Kidney glomerular epithelial cell (primary cell): ENCODE measurements at regions not wholly inside any gene's neighbourhood (a gene's known extent, or its start where the extent isn't known, plus 50 kb on each side); places are given as distances from the start of the nearest gene placed in this dataset.
"Not testable (repeated sequence)": the region's sequence is repeated elsewhere in the genome, so short reads cannot be mapped to it uniquely, and the experiment has no call there.

Experiments
- DNase-seq: peaks from one replicate; lab custom pipeline; 2025; lab: John Stamatoyannopoulos, UW

- no peak for DNase-seq
Measured at GRCh38 chr4:174069848-174070330, 213.6 kb downstream of the FBXO8 start.

- DNase-seq = no peak
Measured at GRCh38 chr4:174066611-174067205, 216.8 kb downstream of the FBXO8 start.

GRCh38 chr4:174062831-174063230 is 220.6 kb downstream of the FBXO8 start:
- DNase-seq = no peak

GRCh38 chr4:174061026-174061425 is 222.4 kb downstream of the FBXO8 start:
- no peak for DNase-seq

- DNase-seq = no peak
Measured at GRCh38 chr4:174058846-174059245, 224.6 kb downstream of the FBXO8 start.

- no peak for DNase-seq
Measured at GRCh38 chr4:174056959-174057358, 226.5 kb downstream of the FBXO8 start.

GRCh38 chr4:174055344-174055743 is 228.1 kb downstream of the FBXO8 start:
- DNase-seq = no peak

- DNase-seq = no peak
Measured at GRCh38 chr4:174053895-174054294, 229.6 kb downstream of the FBXO8 start.

- DNase-seq = no peak
Measured at GRCh38 chr4:174047363-174047762, 236.1 kb downstream of the FBXO8 start.

GRCh38 chr4:174045829-174046228 is 237.6 kb downstream of the FBXO8 start:
- DNase-seq = not testable (repeated sequence)

- no peak for DNase-seq
Measured at GRCh38 chr4:174045381-174045780, 238.1 kb downstream of the FBXO8 start.

- no peak for DNase-seq
Measured at GRCh38 chr4:174041555-174042105, 241.8 kb downstream of the FBXO8 start.

GRCh38 chr4:174040287-174040686 is 243.2 kb downstream of the FBXO8 start:
- DNase-seq = no peak

GRCh38 chr4:174038481-174038880 is 245.0 kb downstream of the FBXO8 start:
- no peak for DNase-seq

- DNase-seq = no peak
Measured at GRCh38 chr4:174037631-174038030, 245.8 kb downstream of the FBXO8 start.

- no peak for DNase-seq
Measured at GRCh38 chr4:174037049-174037448, 246.4 kb downstream of the FBXO8 start.

GRCh38 chr4:174036576-174036975 is 246.9 kb downstream of the FBXO8 start:
- DNase-seq = no peak

GRCh38 chr4:174036111-174036510 is 247.4 kb downstream of the FBXO8 start:
- DNase-seq = no peak

- DNase-seq = no peak
Measured at GRCh38 chr4:174023641-174024040, 259.8 kb downstream of the FBXO8 start.

GRCh38 chr4:174018236-174018635 is 265.2 kb downstream of the FBXO8 start:
- DNase-seq = no peak

GRCh38 chr4:174016251-174016650 is 267.2 kb downstream of the FBXO8 start:
- no peak for DNase-seq

GRCh38 chr4:174012886-174013259 is 270.6 kb downstream of the FBXO8 start:
- no peak for DNase-seq

- DNase-seq = no peak
Measured at GRCh38 chr4:174012135-174012885, 271.2 kb downstream of the FBXO8 start.
